ENCODE measurements at regions not wholly inside any gene's neighbourhood (a gene's known extent, or its start where the extent isn't known, plus 50 kb on each side); places are given as distances from the start of the nearest gene placed in this dataset.

- Histone ChIP-seq H3K9me3 (replicated peaks in 1 of 2; ENCODE audit: control insufficient read depth in 1 of 2, insufficient read depth in 1 of 2, low read length in 2 of 2) (peaks cover 13 to 31% of the 10 kb centered on the region in 2 donors), H4K20me1 (ENCODE audit: insufficient read depth, low read length) (no peaks in the 10 kb centered on the region), H3K36me3 (replicated peaks in 1 of 2; ENCODE audit: control insufficient read depth in 1 of 2, insufficient read depth in 2 of 2, low read length in 2 of 2) (no peaks in the 10 kb centered on the region), H3K27me3 (ENCODE audit: control insufficient read depth in 2 of 2, insufficient read depth in 2 of 2, low read length in 2 of 2) (no peaks in the 10 kb centered on the region), H3K4me3 (replicated peaks in 1 of 3; ENCODE audit: low read depth in 2 of 3, low read length in 3 of 3) (no peak overlapping the region), H3K79me2 (ENCODE audit: insufficient read depth, low read length) (no peaks in the 10 kb centered on the region), H3K27ac (ENCODE audit: low read depth in 1 of 2, low read length in 2 of 2) (no peak overlapping the region), H3K4me2 (replicated peaks; ENCODE audit: extremely low read depth, low read length, poor library complexity, severe bottlenecking) (no peak overlapping the region), H3K4me1 (ENCODE audit: control insufficient read depth in 1 of 2, insufficient read depth in 2 of 2, low read length in 2 of 2) (no peaks in the 10 kb centered on the region), H2AFZ (ENCODE audit: insufficient read depth, low read depth, low read length, poor library complexity, severe bottlenecking) (no peak overlapping the region), H3K9ac (ENCODE audit: insufficient read depth, low read length, poor library complexity, severe bottlenecking) (no peak overlapping the region)
- Mint-ChIP-seq H3K4me1 (no peaks in the 10 kb centered on the region), H3K4me3 (no peak overlapping the region), H3K27me3 (ENCODE audit: low read depth in 3 of 3) (peaks cover 0 to 1% (median 0%) of the 10 kb centered on the region in 3 donors), H3K27ac (no peak overlapping the region), H3K36me3 (no peaks in the 10 kb centered on the region), H3K9me3 (peaks cover 16 to 46% (median 27%) of the 10 kb centered on the region in 7 donors)
- TF ChIP-seq, protein P1, sequence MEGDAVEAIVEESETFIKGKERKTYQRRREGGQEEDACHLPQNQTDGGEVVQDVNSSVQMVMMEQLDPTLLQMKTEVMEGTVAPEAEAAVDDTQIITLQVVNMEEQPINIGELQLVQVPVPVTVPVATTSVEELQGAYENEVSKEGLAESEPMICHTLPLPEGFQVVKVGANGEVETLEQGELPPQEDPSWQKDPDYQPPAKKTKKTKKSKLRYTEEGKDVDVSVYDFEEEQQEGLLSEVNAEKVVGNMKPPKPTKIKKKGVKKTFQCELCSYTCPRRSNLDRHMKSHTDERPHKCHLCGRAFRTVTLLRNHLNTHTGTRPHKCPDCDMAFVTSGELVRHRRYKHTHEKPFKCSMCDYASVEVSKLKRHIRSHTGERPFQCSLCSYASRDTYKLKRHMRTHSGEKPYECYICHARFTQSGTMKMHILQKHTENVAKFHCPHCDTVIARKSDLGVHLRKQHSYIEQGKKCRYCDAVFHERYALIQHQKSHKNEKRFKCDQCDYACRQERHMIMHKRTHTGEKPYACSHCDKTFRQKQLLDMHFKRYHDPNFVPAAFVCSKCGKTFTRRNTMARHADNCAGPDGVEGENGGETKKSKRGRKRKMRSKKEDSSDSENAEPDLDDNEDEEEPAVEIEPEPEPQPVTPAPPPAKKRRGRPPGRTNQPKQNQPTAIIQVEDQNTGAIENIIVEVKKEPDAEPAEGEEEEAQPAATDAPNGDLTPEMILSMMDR (IDR thresholded peaks at IDR 0.05): no peak
- intact Hi-C loops (cut with micrococcal nuclease): no loop called here
- DNase-seq: no peak
Measured at GRCh38 chr9:82438581-82438980, 450.0 kb downstream of the SPATA31D1 start.

DNA sequence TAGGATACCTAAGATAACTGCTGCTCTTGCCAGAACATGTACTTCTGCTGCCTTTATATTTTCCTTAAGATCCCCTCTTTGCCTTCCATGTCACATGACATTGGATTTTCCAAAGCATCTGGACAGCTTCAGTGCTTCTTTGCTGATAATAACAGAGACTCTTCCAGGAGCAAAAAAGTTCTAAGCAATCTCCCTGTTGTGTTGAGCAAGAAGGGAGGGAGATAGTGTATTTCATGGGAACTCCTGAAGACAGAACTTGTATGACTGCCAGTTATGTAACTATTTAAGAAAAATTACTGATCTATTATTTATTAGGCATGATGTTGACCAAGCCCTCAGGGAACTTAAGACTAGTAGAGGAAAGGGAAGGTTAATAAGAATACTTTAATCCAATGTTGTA lies 454.7 kb downstream of the SPATA31D1 start:
- Histone ChIP-seq H3K4me1 (ENCODE audit: control insufficient read depth in 1 of 2, insufficient read depth in 2 of 2, low read length in 2 of 2) (no peaks in the 10 kb centered on the region), H3K36me3 (replicated peaks in 1 of 2; ENCODE audit: control insufficient read depth in 1 of 2, insufficient read depth in 2 of 2, low read length in 2 of 2) (no peaks in the 10 kb centered on the region), H4K20me1 (ENCODE audit: insufficient read depth, low read length) (no peaks in the 10 kb centered on the region), H3K9ac (ENCODE audit: insufficient read depth, low read length, poor library complexity, severe bottlenecking) (no peak overlapping the region), H3K79me2 (ENCODE audit: insufficient read depth, low read length) (no peaks in the 10 kb centered on the region), H3K4me3 (replicated peaks in 1 of 3; ENCODE audit: low read depth in 2 of 3, low read length in 3 of 3) (no peak overlapping the region), H2AFZ (ENCODE audit: insufficient read depth, low read depth, low read length, poor library complexity, severe bottlenecking) (no peak overlapping the region), H3K9me3 (replicated peaks in 1 of 2; ENCODE audit: control insufficient read depth in 1 of 2, insufficient read depth in 1 of 2, low read length in 2 of 2) (peaks cover 15 to 20% of the 10 kb centered on the region in 2 donors), H3K4me2 (replicated peaks; ENCODE audit: extremely low read depth, low read length, poor library complexity, severe bottlenecking) (no peak overlapping the region), H3K27ac (ENCODE audit: low read depth in 1 of 2, low read length in 2 of 2) (no peak overlapping the region), H3K27me3 (ENCODE audit: control insufficient read depth in 2 of 2, insufficient read depth in 2 of 2, low read length in 2 of 2) (no peaks in the 10 kb centered on the region)
- H3K36me3 Mint-ChIP-seq: no peaks in the 10 kb centered on the region
- no peak overlapping the region for H3K4me3 Mint-ChIP-seq
- H3K27me3 Mint-ChIP-seq (ENCODE audit: low read depth in 3 of 3): no peaks in the 10 kb centered on the region
- no peak for DNase-seq
- intact Hi-C loops (cut with micrococcal nuclease): no loop called here
- H3K9me3 Mint-ChIP-seq: peaks cover 19 to 29% (median 22%) of the 10 kb centered on the region in 7 donors
- no peak overlapping the region for H3K27ac Mint-ChIP-seq
- no peaks in the 10 kb centered on the region for H3K4me1 Mint-ChIP-seq
- TF ChIP-seq, protein P1 (IDR thresholded peaks at IDR 0.05): no peak

All from CD14-positive monocyte (primary cell).